GM19452 (cell line): ENCODE measurements at regions not wholly inside any gene's neighbourhood (a gene's known extent, or its start where the extent isn't known, plus 50 kb on each side); places are given as distances from the start of the nearest gene placed in this dataset.
"Not testable (repeated sequence)": the region's sequence is repeated elsewhere in the genome, so short reads cannot be mapped to it uniquely, and the experiment has no call there.

Source experiments
- ATAC-seq: cut with Tn5 transposase; IDR thresholded peaks from one replicate; pipeline ENCODE4 v1.9.1; 2021; ENCODE audit not compliant: unreplicated experiment

- ATAC-seq: no peak
Measured at GRCh38 chr6:132199343-132199742, 201.9 kb downstream of the MOXD1 start.

GRCh38 chr6:132198896-132199295 lies 202.4 kb downstream of the MOXD1 start:
- ATAC-seq: no peak

- no peak for ATAC-seq
Measured at GRCh38 chr6:132198040-132198439, 203.2 kb downstream of the MOXD1 start.

- no peak for ATAC-seq
Measured at GRCh38 chr6:132194529-132194928, 206.7 kb downstream of the MOXD1 start.

GRCh38 chr6:132192631-132193030 lies 208.6 kb downstream of the MOXD1 start:
- ATAC-seq: no peak

- ATAC-seq: no peak
Measured at GRCh38 chr6:132190815-132191175, 210.5 kb downstream of the MOXD1 start.

- ATAC-seq: no peak
Measured at GRCh38 chr6:132190097-132190814, 211.0 kb downstream of the MOXD1 start.

- ATAC-seq: no peak
Measured at GRCh38 chr6:132188556-132189264, 212.6 kb downstream of the MOXD1 start.

GRCh38 chr6:132187816-132188215 lies 213.5 kb downstream of the MOXD1 start:
- no peak for ATAC-seq

GRCh38 chr6:132184966-132185365 lies 216.3 kb downstream of the MOXD1 start:
- not testable (repeated sequence) for ATAC-seq

- ATAC-seq: no peak
Measured at GRCh38 chr6:132179955-132180354, 221.3 kb downstream of the MOXD1 start.

- no peak for ATAC-seq
Measured at GRCh38 chr6:132174919-132175318, 223.7 kb upstream of the CCN2 start.

- no peak for ATAC-seq
Measured at GRCh38 chr6:132168961-132169360, 217.8 kb upstream of the CCN2 start.

- no peak for ATAC-seq
Measured at GRCh38 chr6:132167929-132168892, 217.0 kb upstream of the CCN2 start.

GRCh38 chr6:132166526-132167051 lies 215.4 kb upstream of the CCN2 start:
- no peak for ATAC-seq

- no peak for ATAC-seq
Measured at GRCh38 chr6:132165677-132166076, 214.5 kb upstream of the CCN2 start.

- ATAC-seq: no peak
Measured at GRCh38 chr6:132161283-132161682, 210.1 kb upstream of the CCN2 start.

- no peak for ATAC-seq
Measured at GRCh38 chr6:132153221-132153898, 202.2 kb upstream of the CCN2 start.

GRCh38 chr6:132147530-132148011 lies 196.4 kb upstream of the CCN2 start:
- ATAC-seq: no peak

- no peak for ATAC-seq
Measured at GRCh38 chr6:132144456-132144855, 193.3 kb upstream of the CCN2 start.

- ATAC-seq: no peak
Measured at GRCh38 chr6:132143258-132143657, 192.1 kb upstream of the CCN2 start.
